ENCODE measurements at regions not wholly inside any gene's neighbourhood (a gene's known extent, or its start where the extent isn't known, plus 50 kb on each side); places are given as distances from the start of the nearest gene placed in this dataset.
"Not testable (repeated sequence)": the region's sequence is repeated elsewhere in the genome, so short reads cannot be mapped to it uniquely, and the experiment has no call there.

DNA sequence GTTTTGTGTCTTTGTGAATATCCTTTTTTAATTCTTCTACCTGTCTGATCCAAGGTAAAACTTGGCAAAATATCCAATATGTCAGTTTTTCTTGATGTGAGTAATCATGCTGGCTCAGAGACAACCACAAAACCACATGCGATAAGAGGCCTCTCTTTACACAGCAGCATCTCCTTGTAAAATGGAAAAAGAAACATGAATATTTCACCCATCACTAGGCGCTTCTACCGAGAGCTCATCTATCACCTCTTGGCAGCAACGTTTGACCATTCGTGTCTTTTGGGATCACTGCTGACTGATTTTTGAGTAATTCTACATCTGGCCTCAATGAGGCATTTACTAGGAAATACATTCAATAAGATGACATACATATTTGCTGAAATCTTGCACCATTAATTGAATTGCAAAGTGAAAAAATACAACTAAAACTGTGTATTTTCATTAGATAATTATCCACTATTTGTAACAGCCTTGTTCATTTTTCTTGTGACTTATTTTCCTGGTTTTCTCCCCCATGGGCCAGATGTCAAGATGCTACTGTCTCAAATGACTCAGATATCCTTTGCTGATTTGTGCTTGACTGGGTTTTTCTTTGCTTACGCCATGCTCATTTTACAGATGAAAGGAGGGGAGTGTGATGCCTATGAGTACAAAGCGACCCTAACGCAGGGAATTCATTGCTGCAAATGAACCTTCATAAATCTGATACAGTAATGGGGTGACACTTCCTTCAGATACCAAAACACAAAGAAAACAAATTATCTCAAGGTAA is 467.5 kb downstream of the FBXO15 start:
- H3K9me3 Mint-ChIP-seq: no peaks in the 10 kb centered on the region
- peaks cover 8% of the 10 kb centered on the region for H3K4me1 Mint-ChIP-seq
- peaks cover 3% of the 10 kb centered on the region for H3K27me3 Mint-ChIP-seq (ENCODE audit: low read depth)
- H3K4me3 Mint-ChIP-seq: no peak overlapping the region
- TF ChIP-seq, protein P1, sequence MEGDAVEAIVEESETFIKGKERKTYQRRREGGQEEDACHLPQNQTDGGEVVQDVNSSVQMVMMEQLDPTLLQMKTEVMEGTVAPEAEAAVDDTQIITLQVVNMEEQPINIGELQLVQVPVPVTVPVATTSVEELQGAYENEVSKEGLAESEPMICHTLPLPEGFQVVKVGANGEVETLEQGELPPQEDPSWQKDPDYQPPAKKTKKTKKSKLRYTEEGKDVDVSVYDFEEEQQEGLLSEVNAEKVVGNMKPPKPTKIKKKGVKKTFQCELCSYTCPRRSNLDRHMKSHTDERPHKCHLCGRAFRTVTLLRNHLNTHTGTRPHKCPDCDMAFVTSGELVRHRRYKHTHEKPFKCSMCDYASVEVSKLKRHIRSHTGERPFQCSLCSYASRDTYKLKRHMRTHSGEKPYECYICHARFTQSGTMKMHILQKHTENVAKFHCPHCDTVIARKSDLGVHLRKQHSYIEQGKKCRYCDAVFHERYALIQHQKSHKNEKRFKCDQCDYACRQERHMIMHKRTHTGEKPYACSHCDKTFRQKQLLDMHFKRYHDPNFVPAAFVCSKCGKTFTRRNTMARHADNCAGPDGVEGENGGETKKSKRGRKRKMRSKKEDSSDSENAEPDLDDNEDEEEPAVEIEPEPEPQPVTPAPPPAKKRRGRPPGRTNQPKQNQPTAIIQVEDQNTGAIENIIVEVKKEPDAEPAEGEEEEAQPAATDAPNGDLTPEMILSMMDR (IDR thresholded peaks at IDR 0.05; ENCODE audit: unreplicated experiment): no peak
- H3K27ac Mint-ChIP-seq: no peak overlapping the region
- no peaks in the 10 kb centered on the region for H3K36me3 Mint-ChIP-seq
- no peak for DNase-seq (ENCODE audit: low spot score in 2 of 2, unreplicated experiment in 2 of 2)

- H3K4me3 Mint-ChIP-seq: no peak overlapping the region
- H3K4me1 Mint-ChIP-seq: peaks cover 8% of the 10 kb centered on the region
- no peaks in the 10 kb centered on the region for H3K9me3 Mint-ChIP-seq
- DNase-seq (ENCODE audit: low spot score in 2 of 2, unreplicated experiment in 2 of 2): no peak
- peaks cover 12% of the 10 kb centered on the region for H3K27me3 Mint-ChIP-seq (ENCODE audit: low read depth)
- TF ChIP-seq, protein P1 (IDR thresholded peaks at IDR 0.05; ENCODE audit: unreplicated experiment): no peak
- H3K27ac Mint-ChIP-seq: no peak overlapping the region
- H3K36me3 Mint-ChIP-seq: no peaks in the 10 kb centered on the region
Observed at GRCh38 chr18:73677450-73677849, 470.2 kb downstream of the FBXO15 start.

DNA sequence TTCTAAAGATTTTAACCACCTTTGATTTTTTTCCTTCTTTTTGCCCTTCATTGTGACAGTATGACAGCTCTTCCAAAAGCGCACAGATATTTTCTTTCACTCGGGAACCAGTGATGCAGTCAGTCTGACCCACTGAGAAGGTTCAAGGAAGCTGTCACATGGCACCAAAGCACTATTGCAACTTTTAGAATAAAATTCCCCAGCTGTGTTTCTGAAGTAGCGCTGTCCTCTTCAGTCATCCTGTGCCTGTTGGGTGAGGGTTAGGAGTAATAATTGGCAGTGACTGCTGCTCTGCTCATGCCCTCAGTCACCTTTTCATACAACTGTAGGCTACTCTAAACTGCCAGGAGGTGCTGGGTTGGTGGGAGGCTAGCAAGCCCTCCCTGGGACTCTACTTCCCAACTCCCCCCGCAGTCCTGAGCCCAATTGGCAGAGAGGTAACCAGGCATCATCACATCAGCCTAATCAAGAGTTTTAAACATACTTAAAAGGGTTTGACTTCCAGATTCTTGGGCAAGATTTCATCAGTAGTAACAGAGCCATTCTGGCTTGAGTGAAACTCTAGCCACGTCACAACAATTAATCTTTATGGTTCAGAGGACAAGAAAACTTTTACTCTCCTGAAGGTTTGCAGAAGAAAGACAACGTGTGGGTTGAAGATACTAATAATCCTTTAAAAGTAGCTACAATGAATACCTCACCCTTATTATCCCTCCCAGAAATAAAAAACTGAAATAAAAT is 473.3 kb downstream of the FBXO15 start:
- no peaks in the 10 kb centered on the region for H3K9me3 Mint-ChIP-seq
- H3K4me3 Mint-ChIP-seq: no peak overlapping the region
- no peak overlapping the region for H3K27ac Mint-ChIP-seq
- DNase-seq (ENCODE audit: low spot score in 2 of 2, unreplicated experiment in 2 of 2): no peak
- H3K4me1 Mint-ChIP-seq: peaks cover 14% of the 10 kb centered on the region
- TF ChIP-seq, protein P1 (IDR thresholded peaks at IDR 0.05; ENCODE audit: unreplicated experiment): no peak
- no peaks in the 10 kb centered on the region for H3K36me3 Mint-ChIP-seq
- peaks cover 11% of the 10 kb centered on the region for H3K27me3 Mint-ChIP-seq (ENCODE audit: low read depth)

DNA sequence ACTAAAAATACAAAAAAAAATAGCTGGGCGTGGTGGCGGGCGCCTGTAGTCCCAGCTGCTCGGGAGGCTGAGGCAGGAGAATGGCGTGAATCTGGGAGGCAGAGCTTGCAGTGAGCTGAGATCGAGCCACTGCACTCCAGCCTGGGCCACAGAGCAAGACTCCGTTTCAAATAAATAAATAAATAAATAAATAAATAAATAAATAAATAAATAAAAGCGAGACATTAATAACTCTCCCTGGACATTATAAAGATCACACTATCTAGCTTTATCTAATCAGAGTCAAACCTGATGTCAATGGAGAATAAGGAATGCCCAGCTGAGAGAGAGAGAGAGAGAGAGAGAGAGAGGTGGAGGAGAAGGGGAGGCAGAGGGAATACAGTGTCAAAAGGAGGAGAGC is 476.2 kb downstream of the FBXO15 start:
- not testable (repeated sequence) for H3K4me1 Mint-ChIP-seq; DNase-seq (ENCODE audit: low spot score in 2 of 2, unreplicated experiment in 2 of 2); H3K36me3 Mint-ChIP-seq; H3K4me3 Mint-ChIP-seq; H3K9me3 Mint-ChIP-seq; H3K27ac Mint-ChIP-seq
- peaks cover 11% of the 10 kb centered on the region for H3K27me3 Mint-ChIP-seq (ENCODE audit: low read depth)

- DNase-seq (ENCODE audit: low spot score in 2 of 2, unreplicated experiment in 2 of 2): no peak
- Mint-ChIP-seq H3K36me3 (no peaks in the 10 kb centered on the region), H3K4me3 (no peak overlapping the region), H3K9me3 (no peaks in the 10 kb centered on the region), H3K4me1 (peaks cover 8% of the 10 kb centered on the region), H3K27me3 (ENCODE audit: low read depth) (peaks cover 9% of the 10 kb centered on the region), H3K27ac (no peak overlapping the region)
- TF ChIP-seq, protein P1 (IDR thresholded peaks at IDR 0.05; ENCODE audit: unreplicated experiment): no peak
Observed at GRCh38 chr18:73670524-73670923, 477.1 kb downstream of the FBXO15 start.

DNA sequence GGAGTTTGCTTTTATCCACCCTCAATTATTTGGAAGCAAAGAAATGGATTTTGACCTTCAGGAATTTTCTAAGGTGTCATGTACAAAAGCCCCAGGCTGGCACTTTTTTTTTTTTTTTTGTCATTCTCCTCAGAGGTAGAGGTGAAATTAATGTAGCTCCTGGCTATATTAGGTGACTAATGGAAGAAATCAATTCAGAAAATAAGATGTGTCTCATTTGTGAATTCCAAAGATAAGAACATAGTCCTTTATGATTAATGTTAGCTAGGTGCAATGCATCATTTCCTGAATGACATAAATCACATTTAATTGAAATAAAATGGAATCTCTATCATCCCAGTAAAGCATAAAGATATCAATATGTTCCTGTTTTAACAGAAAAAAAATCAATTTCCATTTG is 477.6 kb downstream of the FBXO15 start:
- Mint-ChIP-seq H3K27ac (no peak overlapping the region), H3K27me3 (ENCODE audit: low read depth) (peaks cover 9% of the 10 kb centered on the region), H3K4me1 (peaks cover 8% of the 10 kb centered on the region), H3K36me3 (no peaks in the 10 kb centered on the region), H3K9me3 (no peaks in the 10 kb centered on the region), H3K4me3 (no peak overlapping the region)
- TF ChIP-seq, protein P1 (IDR thresholded peaks at IDR 0.05; ENCODE audit: unreplicated experiment): no peak
- no peak for DNase-seq (ENCODE audit: low spot score in 2 of 2, unreplicated experiment in 2 of 2)
